ENCODE measurements at regions not wholly inside any gene's neighbourhood (a gene's known extent, or its start where the extent isn't known, plus 50 kb on each side); places are given as distances from the start of the nearest gene placed in this dataset.

DNA sequence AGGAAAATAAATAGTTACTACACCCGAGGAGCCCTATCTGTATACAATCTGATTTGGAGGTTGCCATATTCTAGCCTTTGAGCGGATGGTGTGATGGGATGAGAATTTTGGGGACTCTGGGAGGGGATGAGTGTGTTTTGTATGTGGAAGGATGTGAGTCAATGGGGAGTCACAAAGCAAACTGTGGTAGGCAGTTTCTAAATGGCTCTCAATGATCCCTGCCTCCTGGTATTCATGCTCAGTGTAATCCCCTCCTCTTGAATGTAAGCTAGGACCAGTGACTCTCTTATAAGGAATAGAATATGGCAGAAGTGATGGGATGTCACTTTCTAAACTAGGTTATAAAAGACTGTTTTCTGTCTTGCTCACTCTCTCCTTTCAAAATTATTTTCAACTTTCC is 205.7 kb upstream of the RIOK2 start:
- no peaks in the 10 kb centered on the region for H3K9me3 Mint-ChIP-seq
- no peak for DNase-seq (ENCODE audit: extremely low spot score, unreplicated experiment)
- TF ChIP-seq, protein P1, sequence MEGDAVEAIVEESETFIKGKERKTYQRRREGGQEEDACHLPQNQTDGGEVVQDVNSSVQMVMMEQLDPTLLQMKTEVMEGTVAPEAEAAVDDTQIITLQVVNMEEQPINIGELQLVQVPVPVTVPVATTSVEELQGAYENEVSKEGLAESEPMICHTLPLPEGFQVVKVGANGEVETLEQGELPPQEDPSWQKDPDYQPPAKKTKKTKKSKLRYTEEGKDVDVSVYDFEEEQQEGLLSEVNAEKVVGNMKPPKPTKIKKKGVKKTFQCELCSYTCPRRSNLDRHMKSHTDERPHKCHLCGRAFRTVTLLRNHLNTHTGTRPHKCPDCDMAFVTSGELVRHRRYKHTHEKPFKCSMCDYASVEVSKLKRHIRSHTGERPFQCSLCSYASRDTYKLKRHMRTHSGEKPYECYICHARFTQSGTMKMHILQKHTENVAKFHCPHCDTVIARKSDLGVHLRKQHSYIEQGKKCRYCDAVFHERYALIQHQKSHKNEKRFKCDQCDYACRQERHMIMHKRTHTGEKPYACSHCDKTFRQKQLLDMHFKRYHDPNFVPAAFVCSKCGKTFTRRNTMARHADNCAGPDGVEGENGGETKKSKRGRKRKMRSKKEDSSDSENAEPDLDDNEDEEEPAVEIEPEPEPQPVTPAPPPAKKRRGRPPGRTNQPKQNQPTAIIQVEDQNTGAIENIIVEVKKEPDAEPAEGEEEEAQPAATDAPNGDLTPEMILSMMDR (conservative IDR thresholded peaks at IDR 0.05): no peak
- H3K4me3 Mint-ChIP-seq: no peak overlapping the region
- H3K36me3 Mint-ChIP-seq: no peaks in the 10 kb centered on the region
- no peak overlapping the region for H3K27ac Mint-ChIP-seq
- H3K4me1 Mint-ChIP-seq (ENCODE audit: unreplicated experiment): no peaks in the 10 kb centered on the region
- H3K27me3 Mint-ChIP-seq: no peaks in the 10 kb centered on the region

DNA sequence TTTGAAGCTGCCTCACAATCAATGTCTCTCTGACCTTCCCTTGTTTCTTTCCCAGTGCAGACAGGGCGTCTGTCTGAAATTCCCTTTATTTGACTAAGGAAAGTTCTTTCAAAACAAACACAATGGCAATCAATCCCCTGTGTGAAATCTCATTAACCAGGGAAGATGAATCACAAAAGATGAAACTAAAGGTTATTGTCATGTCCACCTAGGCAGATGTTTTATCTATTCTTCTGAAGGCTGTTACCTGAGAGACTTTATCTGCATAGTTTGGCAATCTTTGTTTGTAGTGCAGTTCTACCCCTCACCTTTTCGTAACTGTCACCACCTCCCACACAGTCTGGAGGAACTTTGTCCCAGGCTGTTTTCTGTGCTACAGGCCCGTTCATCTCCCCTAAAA is 217.5 kb upstream of the RIOK2 start:
- peaks cover 3% of the 10 kb centered on the region for H3K4me1 Mint-ChIP-seq (ENCODE audit: unreplicated experiment)
- no peak overlapping the region for H3K4me3 Mint-ChIP-seq
- TF ChIP-seq, protein P1 (conservative IDR thresholded peaks at IDR 0.05): no peak
- no peak for DNase-seq (ENCODE audit: extremely low spot score, unreplicated experiment)
- H3K27ac Mint-ChIP-seq: no peak overlapping the region
- H3K36me3 Mint-ChIP-seq: no peaks in the 10 kb centered on the region
- H3K27me3 Mint-ChIP-seq: no peaks in the 10 kb centered on the region
- no peaks in the 10 kb centered on the region for H3K9me3 Mint-ChIP-seq

DNA sequence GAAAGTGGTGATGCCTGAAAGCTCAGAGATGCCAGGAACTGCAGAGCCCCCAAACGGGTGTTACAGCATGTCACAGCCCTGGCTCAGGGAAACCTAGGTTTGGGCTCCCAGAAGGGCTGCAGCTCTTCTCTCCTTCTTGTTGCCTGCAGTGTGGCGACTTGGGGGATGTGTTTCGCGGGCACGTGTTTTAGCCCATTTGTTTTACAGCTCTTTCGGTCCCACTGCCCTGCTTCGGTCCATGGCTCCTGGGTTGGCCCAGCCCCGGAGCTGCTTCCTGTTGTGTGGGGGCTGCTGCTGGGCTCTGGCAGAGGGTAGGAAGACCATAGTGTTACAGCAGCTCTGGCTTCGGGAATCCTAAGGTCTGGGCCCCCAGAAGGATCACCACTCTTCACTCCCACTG is 222.9 kb upstream of the RIOK2 start:
- Mint-ChIP-seq H3K4me3 (no peak overlapping the region), H3K4me1 (ENCODE audit: unreplicated experiment) (no peaks in the 10 kb centered on the region), H3K9me3 (no peaks in the 10 kb centered on the region), H3K36me3 (no peaks in the 10 kb centered on the region), H3K27me3 (no peaks in the 10 kb centered on the region), H3K27ac (no peak overlapping the region)
- TF ChIP-seq, protein P1 (conservative IDR thresholded peaks at IDR 0.05): no peak
- DNase-seq (ENCODE audit: extremely low spot score, unreplicated experiment): no peak

DNA sequence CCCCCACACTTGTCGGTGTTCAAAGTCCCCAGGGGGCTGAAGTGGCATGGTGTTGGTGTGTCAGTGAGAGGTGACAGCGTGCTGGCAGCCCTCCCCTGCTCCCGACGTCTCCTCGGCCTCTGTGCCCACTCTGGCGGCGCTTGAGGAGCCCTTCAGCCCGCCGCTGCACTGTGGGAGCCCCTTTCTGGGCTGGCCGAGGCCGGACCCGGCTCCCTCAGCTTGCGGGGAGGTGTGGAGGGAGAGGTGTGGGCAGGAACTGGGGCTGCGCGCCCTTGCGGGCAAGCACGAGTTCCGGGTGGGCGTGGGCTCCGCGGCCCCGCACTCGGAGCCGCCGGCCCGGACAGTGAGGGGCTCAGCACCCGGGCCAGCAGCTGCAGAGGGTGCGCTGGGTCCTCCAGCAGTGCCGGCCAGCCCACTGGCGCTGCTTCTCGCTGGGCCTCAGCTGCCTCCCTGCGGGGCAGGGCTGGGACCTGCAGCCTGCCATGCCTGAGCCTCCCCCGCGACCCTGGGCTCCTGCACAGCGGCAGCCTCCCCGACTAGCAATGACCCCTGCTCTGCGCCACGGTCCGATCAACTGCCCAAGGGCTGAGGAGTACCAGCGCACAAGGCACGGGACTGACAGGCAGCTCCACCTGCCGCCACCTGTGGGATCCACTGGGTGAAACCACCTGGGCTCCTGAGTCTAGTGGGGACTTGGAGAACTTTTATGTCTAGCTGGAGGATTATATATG is 224.1 kb upstream of the RIOK2 start:
- Mint-ChIP-seq H3K27ac (no peak overlapping the region), H3K36me3 (no peaks in the 10 kb centered on the region), H3K4me1 (ENCODE audit: unreplicated experiment) (no peaks in the 10 kb centered on the region), H3K9me3 (no peaks in the 10 kb centered on the region), H3K4me3 (no peak overlapping the region), H3K27me3 (no peaks in the 10 kb centered on the region)
- no peak for DNase-seq (ENCODE audit: extremely low spot score, unreplicated experiment)
- TF ChIP-seq, protein P1 (conservative IDR thresholded peaks at IDR 0.05): no peak

DNA sequence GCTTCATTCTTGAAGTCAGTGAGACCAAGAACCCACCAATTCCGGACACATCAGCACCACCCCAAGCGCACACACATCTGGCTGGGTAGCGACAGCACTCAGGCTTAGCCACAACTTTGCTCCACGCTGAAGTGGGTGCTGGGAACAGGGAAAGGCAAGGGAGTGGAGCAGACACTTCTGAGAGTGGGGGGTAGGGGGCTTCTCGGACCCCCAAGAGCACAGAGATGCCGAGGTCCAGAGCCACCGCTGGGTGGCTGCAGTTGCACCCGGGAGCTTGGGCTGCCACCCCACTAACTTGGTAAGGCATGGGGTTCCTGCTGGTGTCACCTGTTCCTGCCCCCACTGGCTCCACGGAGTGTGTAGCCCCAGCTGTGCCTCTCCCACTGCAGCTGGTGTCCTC is 225.3 kb upstream of the RIOK2 start:
- H3K27me3 Mint-ChIP-seq: no peaks in the 10 kb centered on the region
- no peak overlapping the region for H3K27ac Mint-ChIP-seq
- TF ChIP-seq, protein P1 (conservative IDR thresholded peaks at IDR 0.05): no peak
- no peaks in the 10 kb centered on the region for H3K9me3 Mint-ChIP-seq
- no peak for DNase-seq (ENCODE audit: extremely low spot score, unreplicated experiment)
- H3K4me3 Mint-ChIP-seq: no peak overlapping the region
- H3K4me1 Mint-ChIP-seq (ENCODE audit: unreplicated experiment): no peaks in the 10 kb centered on the region
- no peaks in the 10 kb centered on the region for H3K36me3 Mint-ChIP-seq
